Pancreas (tissue), 10 donors: ENCODE measurements at regions not wholly inside any gene's neighbourhood (a gene's known extent, or its start where the extent isn't known, plus 50 kb on each side); places are given as distances from the start of the nearest gene placed in this dataset.
"Not testable (repeated sequence)": the region's sequence is repeated elsewhere in the genome, so short reads cannot be mapped to it uniquely, and the experiment has no call there.

Experiments
- ATAC-seq, 4 donors: fragments of 200-7000 bp; cut with Tn5 transposase; one replicate each; pipeline versions ENCODE4 v1.8.0 to v1.9.1; 2020; ENCODE audit warnings: mild to moderate bottlenecking in 4 of 4, moderate library complexity in 4 of 4
- DNase-seq, 6 donors: peaks; one replicate each; pipeline ENCODE4 v3.0.0-alpha.2; 2020
- FAIRE-seq: peaks from 2 replicates; lab custom pipeline; 2012; peaks lifted over from hg19 to GRCh38; lab: Jason Lieb, UNC
- H3K27ac ChIP-seq, 4 donors: fragments of 200-600 bp; sonication (generic); 1 replicate in 3 of 4; 2 replicates in 1 of 4; pipeline versions ENCODE4 v1.5.0 to v1.8.0; 2020
- H3K27me3 ChIP-seq, 4 donors: fragments of 200-600 bp; one replicate each; pipeline ENCODE4 v1.8.0; 2021
- H3K36me3 ChIP-seq, 3 donors: fragments of 200-600 bp; sonication (generic) in 1 of 3; one replicate each; pipeline versions ENCODE4 v1.5.0 to v1.8.0; 2020 to 2021
- H3K4me1 ChIP-seq, 3 donors: fragments of 200-600 bp; one replicate each; pipeline ENCODE4 v1.8.0; 2021
- H3K4me3 ChIP-seq, 4 donors: fragments of 200-600 bp; sonication (generic) in 2 of 4; one replicate each; pipeline versions ENCODE4 v1.5.0 to v1.8.0; 2020 to 2021
- H3K9me3 ChIP-seq, 4 donors: fragments of 200-600 bp; one replicate each; pipeline ENCODE4 v1.8.0; 2021
- CTCF ChIP-seq, 4 donors: fragments of 200-600 bp; sonication (generic) in 3 of 4; IDR thresholded peaks; one replicate each; pipeline versions ENCODE4 v1.5.0 to v1.8.0; 2021; ENCODE audit warnings: antibody characterized with exemption in 4 of 4
- WGBS, 2 donors: extraction: QIAGEN DNeasy Blood & Tissue Kit; methylation state at CpG; one replicate each; pipeline ENCODE4 v1.1.7; 2013; 5-methylcytosine and 5-hydroxymethylcytosine counted together
- intact Hi-C, 3 donors: fragments of 100-400 bp; cut with DNase I; formaldehyde crosslinking; loops; one replicate each; pipeline versions ENCODE4 v1.11.1 to v1.14.2; 2022
- donor health status: healthy with polysubstance abuse.
- donor health status: DM: no; HTN: no; CAD: no; lungs with moderate emphysema.
- donor health status: DM: no; HTN: no; CAD: no.
- donor health status: control.
- donor health status: control.
- donor health status: Bipolar disorder and iron deficiency.
- donor health status: DM: yes; HTN: yes; CAD: no.
- donor health status: DM: no; HTN: no; CAD: no.
- donor health status: DM: no; HTN: no; CAD: no.
- donor health status: DM: yes; HTN: yes; CAD: no.

DNA sequence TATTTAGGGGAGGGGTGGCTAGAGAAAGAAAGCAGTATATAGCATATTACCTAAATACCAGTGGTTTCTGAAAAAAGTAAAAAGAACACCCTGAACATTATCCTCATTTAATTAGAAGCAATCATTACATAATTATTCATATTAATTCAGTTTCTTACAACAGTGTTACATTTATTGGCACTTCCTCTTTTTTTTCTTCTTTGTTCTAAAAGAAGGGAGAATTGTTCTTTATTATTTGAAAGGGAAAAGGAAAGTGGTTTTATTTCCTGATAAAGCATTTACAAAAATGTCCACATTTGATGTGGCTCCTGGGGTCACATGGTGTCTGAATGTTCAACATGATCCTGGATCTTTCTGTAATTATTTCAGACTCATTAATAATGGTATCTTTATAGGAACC is 254.9 kb upstream of the ZEB2 start:
- Histone ChIP-seq H3K9me3 (no peaks in the 10 kb centered on the region), H3K27me3 (no peaks in the 10 kb centered on the region), H3K4me3 (no peak overlapping the region), H3K27ac (no peak overlapping the region), H3K4me1 (no peaks in the 10 kb centered on the region), H3K36me3 (no peaks in the 10 kb centered on the region)
- no peak for FAIRE-seq
- intact Hi-C loops: no loop called here
- ATAC-seq: no peak
- no peak for TF ChIP-seq CTCF (IDR thresholded peaks at IDR 0.05)
- DNase-seq: no peak

DNA sequence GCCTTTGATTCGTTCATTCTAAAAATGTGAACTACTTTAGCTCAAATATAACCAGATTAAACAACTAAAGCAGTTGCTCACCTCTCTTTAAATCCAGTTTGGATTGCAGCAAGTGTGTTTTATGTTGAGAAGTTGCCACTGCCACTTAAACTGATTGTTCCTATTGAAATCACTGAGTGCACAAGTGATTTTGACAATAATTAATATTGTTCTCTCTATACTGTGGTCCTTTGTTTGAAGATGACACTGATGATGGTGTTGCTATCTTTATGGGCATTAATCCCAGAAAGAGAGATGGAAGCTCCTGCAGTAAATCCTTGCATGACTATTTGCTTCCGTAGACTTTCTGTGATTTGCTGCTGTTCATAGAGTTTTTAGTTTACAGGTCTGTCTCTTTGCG is 251.4 kb upstream of the ZEB2 start:
- no peaks in the 10 kb centered on the region for H3K4me1 ChIP-seq
- intact Hi-C loops: no loop called here
- WGBS, 2 donors: 68 to 82% methylated on average over 3 of the region's 3 CpGs
- DNase-seq (no peak), FAIRE-seq (no peak), ATAC-seq (no peak)
- no peaks in the 10 kb centered on the region for H3K27me3 ChIP-seq
- no peak overlapping the region for H3K4me3 ChIP-seq
- H3K36me3 ChIP-seq: no peaks in the 10 kb centered on the region
- no peak for TF ChIP-seq CTCF (IDR thresholded peaks at IDR 0.05)
- H3K27ac ChIP-seq: no peak overlapping the region
- H3K9me3 ChIP-seq: no peaks in the 10 kb centered on the region

DNA sequence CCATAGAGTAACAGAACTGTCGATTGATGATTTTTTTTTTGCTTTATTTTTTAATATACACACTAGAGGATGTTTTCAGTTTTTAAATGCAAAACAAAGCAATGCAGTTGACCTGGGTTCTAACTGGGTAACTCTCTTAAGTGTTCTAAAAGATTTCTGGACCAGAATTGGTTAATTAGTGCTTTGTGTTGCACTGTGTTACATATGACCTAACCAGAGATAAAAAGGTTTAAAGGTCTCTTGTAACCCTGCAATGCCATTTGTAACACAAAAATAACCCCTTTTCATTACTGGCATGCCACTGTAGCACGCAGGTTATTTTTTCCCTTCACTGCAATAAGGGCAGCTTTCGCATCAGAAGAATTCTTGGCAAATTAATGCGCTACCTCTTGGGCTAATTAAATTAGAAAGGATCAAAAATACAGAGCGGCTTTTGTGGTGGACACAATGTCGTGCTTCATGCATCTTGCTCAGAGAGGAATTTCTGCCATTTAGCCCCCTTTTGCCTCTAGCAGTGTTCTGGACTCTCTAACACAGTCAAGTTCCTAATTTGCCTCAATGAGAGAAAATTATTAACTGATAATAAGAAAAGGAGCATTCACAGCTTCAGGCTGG is 250.8 kb upstream of the ZEB2 start:
- DNase-seq: no peak
- no peak for FAIRE-seq
- intact Hi-C loops: no loop called here
- Histone ChIP-seq H3K36me3 (no peaks in the 10 kb centered on the region), H3K27me3 (no peaks in the 10 kb centered on the region), H3K4me3 (no peak overlapping the region), H3K27ac (no peak overlapping the region), H3K9me3 (no peaks in the 10 kb centered on the region), H3K4me1 (no peaks in the 10 kb centered on the region)
- TF ChIP-seq CTCF (IDR thresholded peaks at IDR 0.05): no peak
- ATAC-seq: no peak
- 51 to 56% methylated on average over 6 of the region's 6 CpGs for WGBS, 2 donors

DNA sequence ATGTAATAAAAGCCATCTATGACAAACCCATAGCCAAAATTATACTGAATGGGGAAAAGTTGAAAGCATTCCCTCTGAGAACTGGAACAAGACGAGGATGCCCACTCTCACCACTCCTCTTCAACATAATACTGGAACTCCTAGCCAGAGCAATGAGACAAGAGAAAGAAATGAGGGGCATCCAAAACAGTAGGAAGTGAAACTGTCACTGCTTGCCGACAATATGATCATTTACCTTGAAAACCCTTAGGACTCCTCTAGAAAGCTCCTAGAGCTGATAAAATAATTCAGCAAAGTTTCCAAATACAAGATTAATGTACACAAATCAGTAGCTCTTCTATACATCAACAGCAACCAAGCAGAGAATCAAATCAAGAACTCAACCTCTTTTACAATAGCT is 241.0 kb upstream of the ZEB2 start:
- H3K4me1 ChIP-seq, H3K4me3 ChIP-seq, ATAC-seq, H3K36me3 ChIP-seq, intact Hi-C loops, H3K27ac ChIP-seq, H3K27me3 ChIP-seq, FAIRE-seq, H3K9me3 ChIP-seq, DNase-seq: not testable (repeated sequence)
- WGBS, 2 donors: 58 to 72% methylated on average over 2 of the region's 2 CpGs

DNA sequence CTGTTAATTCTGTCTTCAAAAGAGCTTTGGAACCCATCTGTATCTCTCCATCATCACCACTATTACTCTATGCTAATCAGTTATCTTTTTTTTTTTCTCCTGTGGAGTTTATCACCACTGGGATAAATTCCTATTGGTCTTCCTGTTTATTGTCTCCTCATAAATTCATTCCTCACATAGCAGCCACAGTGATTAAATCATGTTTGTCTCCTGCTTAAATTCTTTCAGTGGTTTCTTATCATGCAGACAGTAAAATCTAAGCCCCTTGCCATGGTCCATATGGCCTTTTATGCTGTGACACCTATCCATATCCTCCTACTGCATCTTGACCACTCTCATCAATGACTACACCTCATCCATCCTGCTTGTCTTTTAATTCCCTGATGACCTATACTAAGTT is 239.8 kb upstream of the ZEB2 start:
- H3K27ac ChIP-seq: no peak overlapping the region

GRCh38 chr2:144758196-144758595 is 238.3 kb upstream of the ZEB2 start:
- H3K4me1 ChIP-seq, FAIRE-seq: not testable (repeated sequence)

More for the DNA sequence above, 239.8 kb upstream of the ZEB2 start:
- Histone ChIP-seq H3K9me3 (no peaks in the 10 kb centered on the region), H3K36me3 (no peaks in the 10 kb centered on the region), H3K27me3 (no peaks in the 10 kb centered on the region), H3K4me3 (no peak overlapping the region), H3K4me1 (no peaks in the 10 kb centered on the region)
- FAIRE-seq (no peak), DNase-seq (no peak), ATAC-seq (no peak)
- intact Hi-C loops: no loop called here
- TF ChIP-seq CTCF (IDR thresholded peaks at IDR 0.05): no peak

More at GRCh38 chr2:144758196-144758595, 238.3 kb upstream of the ZEB2 start:
- H3K36me3 ChIP-seq, H3K27me3 ChIP-seq, H3K27ac ChIP-seq, DNase-seq, H3K9me3 ChIP-seq, ATAC-seq, intact Hi-C loops, H3K4me3 ChIP-seq: not testable (repeated sequence)
